Upper lobe of left lung (tissue), 4 donors: ENCODE measurements at regions not wholly inside any gene's neighbourhood (a gene's known extent, or its start where the extent isn't known, plus 50 kb on each side); places are given as distances from the start of the nearest gene placed in this dataset.

Experiments used
- CTCF ChIP-seq, 6 experiments: fragments of 450-650 bp in 4 of 6; fragments of 200-600 bp in 2 of 6; sonication (generic) in 2 of 6; IDR thresholded peaks; one replicate each; pipeline ENCODE4 v1.5.1; 2016 to 2019; ENCODE audit warnings: antibody characterized with exemption in 6 of 6
- EP300 ChIP-seq, 4 donors: sonication (generic); formaldehyde crosslinking; IDR thresholded peaks; one replicate each; pipeline ENCODE4 v1.5.1; 2017; ENCODE audit warnings: antibody characterized with exemption in 4 of 4, control low read depth in 2 of 4

DNA sequence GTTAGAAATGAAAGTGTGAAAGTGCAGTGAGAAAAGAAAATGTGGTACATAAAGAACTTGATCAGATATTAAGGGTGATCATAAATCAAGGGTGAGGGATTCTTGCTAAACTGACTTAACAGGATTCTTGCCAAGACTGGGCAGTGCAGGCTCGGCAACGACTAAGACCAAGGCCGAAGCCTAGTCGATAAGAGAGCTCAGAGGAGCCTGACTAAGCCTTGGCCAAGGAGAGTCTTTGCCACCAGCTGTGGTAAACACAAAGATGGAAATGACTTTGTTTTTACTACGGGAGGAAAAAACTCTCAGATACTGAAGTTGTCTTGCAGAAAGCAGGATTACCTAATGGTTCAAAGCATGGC lies 196.6 kb downstream of the LY86 start:
- no peak for TF ChIP-seq CTCF (IDR thresholded peaks at IDR 0.05)
- no peak for TF ChIP-seq EP300 (IDR thresholded peaks at IDR 0.05)
